NOMO-1 (cell line): ENCODE measurements at regions not wholly inside any gene's neighbourhood (a gene's known extent, or its start where the extent isn't known, plus 50 kb on each side); places are given as distances from the start of the nearest gene placed in this dataset.
"Not testable (repeated sequence)": the region's sequence is repeated elsewhere in the genome, so short reads cannot be mapped to it uniquely, and the experiment has no call there.

Experiments used
- DNase-seq, 2 experiments: peaks; one replicate each; lab custom pipeline; 2025; ENCODE audit not compliant: unreplicated experiment in 2 of 2; lab: John Stamatoyannopoulos, UW

DNA sequence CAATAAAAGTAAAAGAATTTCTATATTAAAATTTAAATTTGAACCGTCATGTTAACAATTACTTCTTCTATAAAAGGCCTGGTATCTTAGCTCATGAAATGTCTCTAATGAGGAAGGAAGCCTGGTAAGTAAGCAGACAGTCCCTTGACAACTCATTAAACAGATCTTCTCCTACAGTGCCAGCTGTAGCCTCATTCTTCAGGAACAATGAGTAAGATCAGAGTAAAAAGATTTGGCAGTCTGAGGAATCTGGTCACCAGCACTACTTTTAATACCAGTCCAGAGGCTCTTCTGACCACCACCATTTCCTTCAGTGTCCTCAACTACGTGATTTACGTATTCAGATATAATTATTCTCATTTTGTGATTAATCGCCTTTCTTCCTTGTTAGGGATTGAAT, 955.0 kb upstream of the ALCAM start:
- DNase-seq, result no peak

DNA sequence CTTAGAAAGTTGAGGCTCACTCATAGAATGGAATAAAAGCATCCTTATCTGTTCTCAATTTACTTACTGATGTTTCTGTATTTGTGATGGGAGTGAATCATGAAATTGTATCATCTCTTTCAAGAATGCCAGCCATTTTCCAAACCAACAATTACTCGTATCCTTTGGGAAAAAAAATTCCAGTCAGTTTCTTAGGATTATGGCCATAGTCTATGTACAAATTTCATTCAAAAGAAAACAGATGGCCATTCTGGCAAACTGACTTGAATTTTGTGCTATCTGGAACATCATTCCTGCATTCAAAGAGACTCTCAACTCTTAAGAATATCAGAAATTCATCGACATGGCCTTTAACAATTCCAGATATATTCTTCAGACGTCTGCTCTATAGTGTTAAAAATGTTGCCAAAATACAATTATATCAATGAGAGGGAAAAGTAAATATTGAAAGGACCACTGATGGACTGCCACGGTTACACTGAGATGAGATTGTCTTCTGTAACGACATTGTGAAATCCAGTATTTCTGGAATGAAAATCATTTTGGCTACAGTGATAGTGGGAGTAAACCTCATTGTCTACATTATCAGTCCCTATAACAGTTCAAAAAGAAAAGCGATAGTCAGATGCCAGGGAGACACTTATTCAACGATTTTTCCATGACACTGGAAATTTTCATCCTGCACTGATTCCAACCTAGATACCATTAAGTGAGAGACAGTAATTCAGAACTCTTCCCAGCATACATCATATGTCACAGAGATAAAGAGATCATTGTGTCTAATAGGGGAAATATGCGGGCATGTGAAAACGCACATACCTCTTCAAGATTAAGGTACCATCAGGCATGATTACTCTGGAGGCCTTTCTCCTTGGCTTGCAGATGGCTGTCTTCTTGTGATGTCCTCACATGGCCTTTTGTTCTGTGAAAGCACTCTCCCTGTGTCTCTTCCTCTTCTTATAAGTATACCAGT, 953.8 kb upstream of the ALCAM start:
- no peak for DNase-seq

DNA sequence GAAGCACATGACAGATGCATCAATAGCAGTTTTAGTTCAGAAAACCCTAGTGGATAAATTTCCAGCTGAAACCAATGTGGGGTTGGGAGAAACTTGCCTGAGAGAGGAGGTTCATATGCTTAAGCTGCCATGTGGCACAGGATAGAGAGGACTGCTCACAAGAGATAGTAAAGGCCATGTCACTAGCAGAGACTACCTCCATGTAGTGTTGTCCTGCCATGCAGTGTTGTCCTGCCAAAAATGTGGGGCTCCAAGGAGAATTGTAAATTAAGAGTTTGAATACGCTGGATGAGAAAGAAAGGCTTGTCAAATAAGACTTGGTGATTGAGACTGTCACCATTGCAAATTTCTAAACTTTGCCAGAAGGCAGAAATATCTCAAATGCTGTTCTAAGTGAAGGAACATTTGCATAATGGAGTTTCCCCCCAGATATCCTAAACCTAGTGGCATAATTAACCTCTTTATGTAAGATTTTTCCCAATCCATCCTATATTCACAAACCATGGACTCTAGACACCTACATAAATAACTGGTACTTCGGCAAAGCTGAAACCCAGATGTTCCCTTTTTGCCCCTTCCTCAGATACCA, 938.3 kb upstream of the ALCAM start:
- DNase-seq, result no peak

DNA sequence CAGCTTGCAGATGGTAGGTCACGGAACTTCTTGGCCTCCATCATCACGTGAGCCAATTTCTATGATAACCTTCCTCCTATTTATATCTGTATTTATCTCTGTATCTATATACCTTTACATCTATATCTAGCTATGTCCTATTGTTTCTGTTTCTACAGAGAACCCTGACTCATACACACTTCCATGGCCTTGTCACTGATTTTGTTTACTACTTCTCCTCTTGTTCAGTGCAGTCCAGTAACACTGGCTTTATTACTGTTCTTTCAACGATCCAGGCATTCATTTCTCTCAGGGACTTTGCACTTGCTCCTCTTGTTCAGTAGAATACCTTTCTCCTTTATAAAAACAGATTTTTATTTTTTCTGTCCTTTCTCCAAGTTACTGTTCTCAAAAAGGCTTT, 937.0 kb upstream of the ALCAM start:
- no peak for DNase-seq

DNA sequence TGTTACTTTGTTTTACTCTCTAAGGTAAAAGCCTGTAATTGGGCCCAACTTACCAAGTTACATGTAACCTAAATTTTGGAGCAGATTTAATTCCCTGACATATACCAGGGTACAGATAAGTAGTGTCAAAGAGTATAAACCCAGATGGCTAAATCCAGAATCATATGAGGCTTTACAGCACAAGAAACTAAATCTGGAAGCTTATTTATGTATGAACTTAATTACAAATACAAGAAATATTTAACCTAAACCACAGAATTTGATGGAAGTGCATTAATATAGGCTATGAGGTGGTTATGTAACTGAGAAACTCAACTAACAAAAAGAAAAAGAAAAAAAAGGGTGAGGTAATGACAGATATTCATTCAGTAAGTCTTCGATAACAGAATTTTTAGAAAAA, 930.2 kb upstream of the ALCAM start:
- DNase-seq, result no peak

DNA sequence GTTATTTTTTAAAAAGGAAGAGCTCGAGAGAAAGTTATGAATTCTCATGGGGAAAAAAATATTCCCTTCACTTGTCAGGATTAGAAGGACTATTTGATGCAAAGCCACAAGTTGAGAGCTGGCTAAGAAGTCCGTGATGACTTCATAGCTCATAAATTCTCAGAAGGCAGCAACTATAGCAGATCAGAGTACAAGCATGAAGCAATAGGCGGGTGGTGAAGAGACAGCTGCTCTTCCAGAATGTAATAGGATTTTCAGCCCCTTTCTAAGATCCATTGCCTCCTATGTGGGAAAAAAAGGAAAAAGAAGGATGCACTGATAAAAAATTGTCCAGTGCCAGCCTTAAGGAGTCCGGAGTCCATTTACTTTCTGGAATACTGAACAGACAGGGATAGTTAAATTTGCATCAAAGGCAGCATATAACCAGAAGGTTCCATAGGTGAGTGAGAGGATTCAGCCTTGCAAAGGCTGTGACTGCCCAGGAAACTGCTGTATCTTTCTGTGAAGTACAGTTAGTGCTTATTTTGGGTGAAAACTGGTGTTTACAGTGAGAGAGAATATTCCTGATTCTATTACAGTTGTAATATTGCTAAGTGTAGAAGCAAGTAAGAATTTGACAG, 929.5 kb upstream of the ALCAM start:
- no peak for DNase-seq

DNA sequence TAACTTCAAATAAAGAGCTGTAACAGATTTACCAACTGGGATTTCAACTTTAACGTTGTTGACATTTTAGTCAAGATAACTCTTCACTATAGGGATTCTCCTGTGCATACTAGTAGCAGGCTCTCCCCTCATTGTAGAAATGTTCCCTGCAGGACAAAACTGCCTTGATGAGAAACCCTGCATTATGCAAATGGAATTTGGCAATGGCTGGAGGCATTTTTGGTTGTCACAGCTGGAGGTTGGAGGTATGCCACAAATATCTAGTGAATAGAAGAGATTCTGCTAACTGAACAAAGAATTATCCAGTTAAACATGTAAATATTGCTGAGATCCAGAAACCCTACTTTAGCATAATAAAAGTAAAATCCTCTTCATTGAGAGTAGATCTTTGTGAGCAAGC, 928.8 kb upstream of the ALCAM start:
- no peak for DNase-seq

DNA sequence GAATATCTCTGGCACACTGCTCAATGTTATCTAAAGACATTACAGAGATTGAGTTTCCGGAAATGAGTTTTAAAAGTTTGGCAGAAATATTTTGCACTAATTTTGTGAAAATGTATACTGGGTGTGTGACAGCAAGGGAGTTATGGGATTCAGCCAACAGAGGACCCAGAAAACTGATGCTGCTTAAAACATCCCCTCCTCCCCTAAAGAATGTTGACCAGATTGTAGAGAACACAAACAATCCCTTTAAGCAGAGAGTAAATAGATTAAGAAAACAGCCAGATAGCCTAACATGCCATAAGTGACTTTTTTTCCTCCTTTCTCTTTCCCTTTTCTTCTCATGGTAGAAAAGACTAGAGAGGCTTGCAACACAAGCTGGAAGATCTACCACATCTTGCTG, 928.0 kb upstream of the ALCAM start:
- no peak for DNase-seq

DNA sequence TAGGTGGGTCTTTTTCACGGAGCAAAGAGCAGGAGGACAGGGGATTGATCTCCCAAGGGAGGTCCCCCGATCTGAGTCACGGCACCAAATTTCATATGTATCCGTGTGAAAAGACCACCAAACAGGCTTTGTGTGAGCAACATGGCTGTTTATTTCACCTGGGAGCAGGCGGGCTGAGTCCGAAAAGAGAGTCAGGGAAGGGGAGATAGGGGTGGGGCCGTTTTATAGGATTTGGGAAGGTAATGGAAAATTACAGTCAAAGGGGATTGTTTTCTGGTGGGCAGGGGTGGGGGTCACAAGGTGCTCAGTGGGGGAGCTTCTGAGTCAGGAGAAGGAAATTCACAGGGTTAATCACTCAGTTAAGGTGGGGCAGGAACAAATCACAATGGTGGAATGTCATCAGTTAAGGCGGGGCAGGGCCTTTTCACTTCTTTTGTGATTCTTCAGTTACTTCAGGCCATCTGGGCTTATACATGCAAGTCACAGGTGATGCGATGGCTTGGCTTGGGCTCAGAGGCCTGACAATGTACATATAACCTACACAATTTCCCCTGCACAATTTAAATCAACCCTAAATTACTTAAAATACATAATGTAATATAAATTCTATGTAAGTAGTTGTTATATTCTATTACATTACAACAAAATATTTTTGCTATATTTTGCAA, 921.3 kb upstream of the ALCAM start:
- not testable (repeated sequence) for DNase-seq

DNA sequence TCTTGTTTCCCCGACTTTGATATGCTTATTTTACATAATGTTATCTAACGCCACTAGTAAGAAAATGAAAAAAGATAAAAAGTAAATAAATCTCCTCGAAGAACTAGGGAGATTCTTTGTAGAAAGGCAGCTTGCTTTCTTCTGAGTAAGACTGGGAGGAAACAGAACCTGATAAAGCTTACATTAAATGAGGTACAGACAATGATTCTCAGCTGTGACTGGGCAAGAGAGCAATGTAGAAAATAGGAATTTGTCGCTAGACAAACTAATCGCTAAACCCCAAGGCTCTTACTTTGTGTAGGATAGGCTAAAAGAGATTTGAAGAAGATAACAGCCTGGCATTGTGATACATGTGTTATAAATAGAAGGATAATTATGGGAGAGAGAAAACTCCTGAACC, 919.0 kb upstream of the ALCAM start:
- DNase-seq, result no peak

DNA sequence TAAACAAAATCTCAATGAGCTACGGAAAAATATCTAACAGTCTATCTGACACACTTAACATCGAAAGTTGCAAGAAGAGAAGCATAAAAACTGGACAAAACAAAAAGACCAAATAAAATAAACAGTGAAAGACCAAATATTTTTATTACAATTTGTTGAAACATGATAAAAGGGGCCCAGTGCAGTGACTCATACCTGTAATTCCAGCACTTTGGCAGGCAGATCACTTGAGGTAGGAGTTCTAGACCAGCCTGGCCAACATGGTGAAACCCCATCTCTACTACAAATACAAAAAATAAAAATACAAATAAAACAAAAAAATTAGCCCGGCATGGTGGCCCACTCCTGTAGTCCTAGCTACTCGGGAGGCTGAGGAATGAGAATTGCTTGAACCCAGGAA, 914.0 kb upstream of the ALCAM start:
- DNase-seq, result no peak

DNA sequence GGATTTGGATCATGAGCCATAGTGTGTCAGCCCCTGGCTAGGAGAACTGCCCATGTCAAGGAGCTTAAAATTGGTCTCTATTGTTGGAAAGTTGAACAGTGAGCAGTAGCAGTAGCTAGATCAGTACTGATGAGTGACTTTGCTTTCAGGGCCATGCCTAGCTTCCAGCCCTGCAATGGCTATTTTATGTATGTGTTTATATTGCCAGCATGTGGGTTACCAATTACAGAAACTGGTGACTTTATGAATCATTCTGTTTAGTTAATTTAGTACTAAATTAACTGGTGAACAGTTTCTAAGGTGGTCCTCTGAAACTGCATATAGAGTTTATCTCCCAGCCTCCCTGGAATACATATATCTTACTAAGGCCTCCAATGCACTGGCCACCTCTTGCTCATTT, 908.1 kb upstream of the ALCAM start:
- no peak for DNase-seq

DNA sequence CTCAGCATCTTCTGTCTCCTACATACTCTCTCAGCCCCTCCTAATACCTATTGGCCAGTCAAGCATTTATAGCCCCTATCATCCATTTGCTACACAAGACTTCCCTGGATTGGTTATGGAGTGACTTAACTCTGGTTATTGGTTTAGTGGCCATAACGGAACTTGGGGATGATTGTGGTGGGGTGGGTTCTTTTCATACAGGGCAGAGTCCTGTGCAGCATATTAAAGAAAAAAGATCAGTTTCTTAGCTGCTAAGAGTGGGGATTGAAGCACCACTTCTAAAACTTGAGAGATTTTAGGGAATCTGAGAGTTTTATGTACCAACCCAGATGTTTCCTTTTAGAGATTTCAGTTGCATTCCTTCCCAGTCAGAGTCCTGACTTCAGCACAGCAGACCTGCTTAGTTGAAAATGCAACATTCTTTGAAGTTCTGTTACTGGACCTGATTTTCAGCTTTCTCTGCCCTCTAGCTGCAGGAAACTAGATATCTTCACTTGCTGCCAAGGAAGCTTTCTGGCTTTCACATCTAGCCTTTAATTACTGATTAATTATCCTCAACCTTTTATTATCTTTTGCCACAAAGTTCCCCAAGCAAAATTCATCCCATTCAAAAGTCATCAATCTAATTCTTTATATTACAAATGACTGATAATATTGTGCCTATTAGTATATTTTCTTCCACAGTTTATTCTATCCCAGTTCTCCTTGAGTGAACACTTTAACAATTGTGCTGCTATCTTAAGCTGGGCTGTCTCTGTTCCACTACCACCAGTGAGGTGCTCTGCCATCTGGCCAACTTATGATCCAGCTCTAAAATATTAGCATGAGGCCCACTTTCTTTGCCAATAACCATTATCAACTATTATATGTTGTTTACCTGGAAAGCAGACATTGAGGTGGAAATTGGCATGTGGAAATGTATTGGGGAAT, 906.0 kb upstream of the ALCAM start:
- no peak for DNase-seq

DNA sequence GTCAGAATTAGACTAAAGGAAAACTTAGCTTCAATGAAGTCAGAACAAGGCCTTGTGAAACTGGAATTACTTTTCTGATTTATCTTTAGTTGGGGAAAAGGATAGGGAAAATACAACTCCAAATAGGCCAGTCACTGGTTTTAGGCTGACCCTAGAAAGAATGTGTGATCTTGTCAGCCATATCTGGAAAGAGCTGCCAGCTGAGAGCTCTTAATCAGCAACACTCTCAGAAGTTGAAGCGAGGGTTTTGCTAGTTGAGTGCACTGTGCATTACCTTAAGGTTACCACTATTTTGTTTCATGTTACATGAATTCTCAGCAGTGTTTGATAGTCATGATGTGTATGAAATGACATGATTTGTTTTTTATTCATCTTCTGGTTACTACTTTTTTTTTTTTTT, 905.3 kb upstream of the ALCAM start:
- no peak for DNase-seq

DNA sequence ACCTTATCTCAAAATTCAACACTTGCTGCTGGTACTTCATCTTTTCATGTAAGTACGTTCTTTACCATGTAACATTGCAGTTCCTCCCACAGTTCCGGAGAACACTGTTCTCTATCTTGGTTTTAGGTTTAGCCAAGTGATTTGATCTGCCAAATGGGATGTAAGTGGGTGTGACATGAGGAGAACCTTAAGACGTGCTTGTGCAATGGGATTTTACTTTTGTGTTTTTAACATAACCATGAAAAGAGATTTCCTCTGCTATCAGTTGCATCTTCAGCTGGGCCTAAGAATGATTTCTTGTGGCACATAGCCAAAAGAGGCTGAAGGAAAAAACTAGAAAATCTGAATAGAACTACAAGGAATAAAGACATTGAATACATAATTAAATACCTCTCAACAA, 894.5 kb upstream of the ALCAM start:
- no peak for DNase-seq

DNA sequence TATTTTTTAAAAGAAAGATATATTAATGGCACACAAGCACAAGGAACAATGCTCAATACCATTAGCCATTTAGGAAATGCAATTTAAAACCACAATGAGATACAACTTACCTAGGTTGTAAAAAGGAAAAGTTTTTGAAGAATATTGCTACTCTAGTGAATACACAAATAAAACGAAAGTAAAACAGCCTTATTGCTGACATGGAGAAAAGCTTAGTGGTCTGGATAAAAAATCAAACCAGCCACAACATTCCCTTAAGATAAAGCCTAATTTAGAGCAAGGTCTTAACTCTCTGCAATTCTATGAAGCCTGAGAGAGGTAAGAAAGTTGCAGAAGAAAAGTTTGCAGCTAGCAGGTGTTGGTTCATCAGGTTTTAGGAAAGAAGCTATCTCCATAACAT, 892.7 kb upstream of the ALCAM start:
- no peak for DNase-seq

DNA sequence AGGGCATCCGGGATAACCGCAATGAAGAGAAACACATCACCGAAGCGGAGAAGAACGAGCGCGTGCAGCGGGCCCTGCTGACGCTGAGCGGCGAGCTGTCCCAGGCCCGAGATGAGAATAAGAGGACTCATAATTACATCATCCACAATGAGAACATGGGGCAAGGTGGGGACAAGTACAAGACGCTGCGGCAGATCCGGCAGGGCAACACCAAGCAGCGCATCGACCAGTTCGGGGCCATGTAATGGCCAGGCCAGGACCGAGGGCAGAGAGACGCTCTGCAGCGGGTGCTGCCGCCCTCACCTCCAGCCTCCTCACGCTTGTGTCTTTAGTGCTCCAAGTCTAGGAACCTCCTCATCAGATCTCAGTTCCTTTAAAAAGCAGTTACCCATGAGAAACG, 863.7 kb upstream of the ALCAM start:
- DNase-seq, result no peak

DNA sequence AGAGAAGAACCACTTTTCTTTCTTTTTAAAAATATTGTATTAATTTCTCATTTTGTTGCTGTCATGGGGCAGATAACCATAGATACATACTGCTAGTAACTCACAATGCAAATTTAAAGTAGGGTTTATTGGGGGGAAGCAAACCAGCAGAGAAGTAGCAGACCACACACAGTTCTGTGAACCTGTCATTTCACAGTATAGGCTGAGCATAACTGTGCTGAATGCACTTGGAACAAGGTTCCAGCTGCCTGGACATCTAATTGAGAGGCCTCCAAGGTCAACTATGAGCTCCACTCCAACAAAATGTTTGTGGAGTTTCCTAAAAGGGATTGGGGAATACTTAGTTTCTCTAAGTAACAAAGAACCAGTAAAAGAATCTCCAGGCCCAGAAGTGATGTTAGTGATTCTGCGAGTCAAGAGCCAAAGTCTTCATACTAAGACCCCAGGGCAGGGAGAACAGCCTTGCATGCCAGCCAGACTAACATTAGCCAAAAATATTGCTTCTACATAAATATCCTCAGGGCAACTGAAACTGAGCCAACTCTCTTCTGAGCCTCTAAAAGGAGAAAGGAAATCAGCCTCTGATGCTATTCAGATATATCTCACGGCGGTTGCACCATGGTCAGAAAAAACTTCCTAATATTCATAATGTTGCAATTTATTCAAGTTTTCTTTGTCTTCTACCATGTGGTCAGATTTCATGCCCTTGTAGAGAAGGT, 856.4 kb upstream of the ALCAM start:
- no peak for DNase-seq

DNA sequence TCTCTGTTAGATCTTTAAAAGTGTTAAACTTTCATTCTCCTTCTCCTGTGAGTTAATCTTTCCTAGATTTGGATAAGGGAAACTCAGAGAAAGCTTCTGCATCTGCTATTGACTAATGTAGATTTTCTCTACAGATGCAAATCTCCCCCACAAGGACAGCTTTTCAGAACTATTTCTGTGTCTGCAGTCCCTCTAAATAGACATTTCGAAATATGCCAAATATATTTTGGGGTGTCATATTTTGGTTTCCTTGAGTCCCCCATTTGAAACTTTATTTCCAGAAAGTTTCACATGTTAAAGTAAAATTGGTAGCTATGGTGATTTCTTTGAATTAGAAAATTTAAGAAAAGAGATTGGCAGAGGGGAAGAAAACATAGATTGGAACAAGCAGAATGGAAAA, 852.3 kb upstream of the ALCAM start:
- no peak for DNase-seq

DNA sequence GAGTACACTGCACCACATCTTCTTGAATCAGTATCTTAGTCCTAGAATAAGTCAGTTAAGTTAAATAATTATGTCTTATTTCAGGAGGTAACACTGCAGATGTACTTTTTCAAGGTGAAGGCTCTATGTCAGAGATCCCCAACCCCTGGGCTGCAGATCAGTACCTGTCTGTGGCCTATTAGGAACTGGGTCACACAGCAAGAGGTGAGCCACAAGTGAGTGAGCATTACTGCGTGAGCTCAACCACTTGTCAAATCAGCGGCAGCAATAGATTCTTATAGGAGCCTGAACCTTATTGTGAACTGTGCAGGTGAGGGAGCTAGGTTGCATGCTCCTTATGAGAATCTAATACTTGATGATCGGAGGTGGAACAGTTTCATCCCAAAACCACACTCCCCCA, 851.9 kb upstream of the ALCAM start:
- no peak for DNase-seq
